OCI-LY1 (cell line): ENCODE measurements at regions not wholly inside any gene's neighbourhood (a gene's known extent, or its start where the extent isn't known, plus 50 kb on each side); places are given as distances from the start of the nearest gene placed in this dataset.

ENCODE experiments used
- H2AFZ ChIP-seq: fragments of 200-600 bp; sonication (generic), shearing (Covaris generic); 2 replicates; pipeline ENCODE4 v1.6.0; 2014; ENCODE audit warnings: antibody characterized with exemption, mild to moderate bottlenecking, low read length
- H3F3A ChIP-seq: fragments of 200-600 bp; sonication (generic), shearing (Covaris generic); 2 replicates; pipeline ENCODE4 v1.6.0; 2014; ENCODE audit warnings: mild to moderate bottlenecking, antibody characterized with exemption, low read length, moderate library complexity; ENCODE audit not compliant: insufficient read depth
- H3K27ac ChIP-seq: fragments of 200-600 bp; sonication (generic); 2 replicates; pipeline ENCODE4 v1.5.1; 2014; ENCODE audit warnings: low read length, mixed run types, mild to moderate bottlenecking, low read depth; ENCODE audit not compliant: poor library complexity, severe bottlenecking
- H3K27me3 ChIP-seq: fragments of 200-600 bp; sonication (generic); 2 replicates; pipeline ENCODE4 v1.6.0; 2014; ENCODE audit warnings: antibody characterized with exemption, mild to moderate bottlenecking, low read length, moderate library complexity; ENCODE audit not compliant: insufficient read depth
- H3K36me3 ChIP-seq: fragments of 200-600 bp; sonication (generic); 2 replicates; pipeline ENCODE4 v1.6.1; 2014; ENCODE audit warnings: mild to moderate bottlenecking, antibody characterized with exemption, low read length, moderate library complexity, mixed read lengths; ENCODE audit not compliant: insufficient read depth
- H3K4me1 ChIP-seq: fragments of 200-600 bp; sonication (generic); 2 replicates; pipeline ENCODE4 v1.5.1; 2014; ENCODE audit warnings: mild to moderate bottlenecking, low read length, moderate library complexity; ENCODE audit not compliant: insufficient read depth, severe bottlenecking
- H3K4me2 ChIP-seq: fragments of 200-600 bp; sonication (generic), shearing (Covaris generic); 2 replicates; pipeline ENCODE4 v1.6.1; 2014; ENCODE audit warnings: low read length
- H3K4me3 ChIP-seq: fragments of 200-600 bp; sonication (generic); 2 replicates; pipeline ENCODE4 v1.5.1; 2014; ENCODE audit warnings: low read length, low read depth, mild to moderate bottlenecking, mixed read lengths; ENCODE audit not compliant: poor library complexity, severe bottlenecking
- H3K79me2 ChIP-seq: fragments of 200-600 bp; shearing (Covaris generic); 2 replicates; pipeline ENCODE4 v1.6.1; 2016; ENCODE audit warnings: mixed run types, low read length, mixed read lengths; ENCODE audit not compliant: insufficient read depth
- H3K9ac ChIP-seq: fragments of 200-600 bp; sonication (generic), shearing (Covaris generic); 2 replicates; pipeline ENCODE4 v1.6.1; 2014; ENCODE audit warnings: mild to moderate bottlenecking, low read length, mixed read lengths
- H3K9me2 ChIP-seq: fragments of 200-600 bp; sonication (generic), shearing (Covaris generic); 2 replicates; pipeline ENCODE4 v1.6.1; 2014; ENCODE audit warnings: low read depth, mild to moderate bottlenecking, low read length, mixed read lengths
- H3K9me3 ChIP-seq: fragments of 200-600 bp; shearing (Covaris generic); 2 replicates; pipeline ENCODE4 v1.6.1; 2014; ENCODE audit warnings: low read length, mixed read lengths
- H4K20me1 ChIP-seq: fragments of 200-600 bp; sonication (generic), shearing (Covaris generic); 2 replicates; pipeline ENCODE4 v1.6.0; 2016; ENCODE audit warnings: mild to moderate bottlenecking, low read length; ENCODE audit not compliant: insufficient read depth
- CTCF ChIP-seq: fragments of 200-600 bp; sonication (generic), shearing (Covaris generic); IDR thresholded peaks from 2 replicates; pipeline ENCODE4 v1.5.1; 2017; ENCODE audit warnings: mild to moderate bottlenecking, antibody characterized with exemption, low read length, moderate library complexity, mixed read lengths
- EZH2 ChIP-seq: fragments of 200-600 bp; sonication (generic), shearing (Covaris generic); IDR thresholded peaks from 2 replicates; pipeline ENCODE4 v1.8.0; 2017; ENCODE audit warnings: borderline replicate concordance, mixed run types, mild to moderate bottlenecking, antibody characterized with exemption, low read length, moderate library complexity, mixed read lengths

- no peaks in the 10 kb centered on the region for H3K79me2 ChIP-seq
- H3K9me2 ChIP-seq, result no peaks in the 10 kb centered on the region
- no peak overlapping the region for H3K4me3 ChIP-seq
- no peaks in the 10 kb centered on the region for H3K27me3 ChIP-seq
- H3K36me3 ChIP-seq, result no peaks in the 10 kb centered on the region
- H3K4me2 ChIP-seq, result no peak overlapping the region
- H3K9me3 ChIP-seq, result no peaks in the 10 kb centered on the region
- H4K20me1 ChIP-seq, result no peaks in the 10 kb centered on the region
- H3K4me1 ChIP-seq, result no peaks in the 10 kb centered on the region
- H3K9ac ChIP-seq, result no peak overlapping the region
- no peak for TF ChIP-seq CTCF
- TF ChIP-seq EZH2, result no peak
- no peaks in the 10 kb centered on the region for H3F3A ChIP-seq
- no peak overlapping the region for H3K27ac ChIP-seq
- no peak overlapping the region for H2AFZ ChIP-seq
These were observed 122.6 kb downstream of the INHBA start for GRCh38 chr7:41579961-41580935.

DNA sequence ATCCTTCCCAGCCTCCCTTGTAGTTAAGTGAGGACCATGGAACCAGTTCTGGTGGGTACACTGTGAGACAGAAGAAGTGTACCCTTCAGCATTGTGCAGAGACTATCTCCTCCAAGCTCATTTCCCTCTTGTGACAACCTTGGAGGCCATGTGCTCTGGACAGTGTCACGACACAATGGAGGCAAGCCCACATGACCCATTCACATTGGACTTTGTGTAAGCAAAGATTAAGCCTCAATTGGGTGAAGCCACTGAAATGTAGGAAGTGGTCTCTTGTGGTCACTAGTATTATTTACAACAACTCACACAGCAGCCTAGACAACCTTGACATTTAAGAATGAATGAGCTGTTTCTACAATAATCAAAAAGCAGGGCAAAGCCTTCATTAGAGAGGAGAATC is 124.2 kb downstream of the INHBA start:
- TF ChIP-seq EZH2 (no peak), CTCF (no peak)
- H3F3A ChIP-seq, result no peaks in the 10 kb centered on the region
- H3K27ac ChIP-seq, result no peak overlapping the region
- no peaks in the 10 kb centered on the region for H3K36me3 ChIP-seq
- H3K9me3 ChIP-seq, result no peaks in the 10 kb centered on the region
- H3K4me2 ChIP-seq, result no peak overlapping the region
- H3K9me2 ChIP-seq, result no peaks in the 10 kb centered on the region
- no peaks in the 10 kb centered on the region for H3K79me2 ChIP-seq
- no peak overlapping the region for H3K9ac ChIP-seq
- no peak overlapping the region for H3K4me3 ChIP-seq
- no peak overlapping the region for H2AFZ ChIP-seq
- H3K27me3 ChIP-seq, result no peaks in the 10 kb centered on the region
- H3K4me1 ChIP-seq, result no peaks in the 10 kb centered on the region
- H4K20me1 ChIP-seq, result no peaks in the 10 kb centered on the region

GRCh38 chr7:41576166-41576565 is 126.7 kb downstream of the INHBA start:
- Histone ChIP-seq H3K79me2 (no peaks in the 10 kb centered on the region), H3F3A (no peaks in the 10 kb centered on the region), H3K27ac (no peak overlapping the region), H3K4me2 (no peak overlapping the region), H3K9me2 (no peaks in the 10 kb centered on the region), H3K4me3 (no peak overlapping the region), H3K9me3 (no peaks in the 10 kb centered on the region), H3K9ac (no peak overlapping the region), H4K20me1 (no peaks in the 10 kb centered on the region), H2AFZ (no peak overlapping the region), H3K4me1 (no peaks in the 10 kb centered on the region), H3K36me3 (no peaks in the 10 kb centered on the region), H3K27me3 (no peaks in the 10 kb centered on the region)
- TF ChIP-seq CTCF (no peak), EZH2 (no peak)
